ENCODE measurements at regions not wholly inside any gene's neighbourhood (a gene's known extent, or its start where the extent isn't known, plus 50 kb on each side); places are given as distances from the start of the nearest gene placed in this dataset.
"Not testable (repeated sequence)": the region's sequence is repeated elsewhere in the genome, so short reads cannot be mapped to it uniquely, and the experiment has no call there.

DNA sequence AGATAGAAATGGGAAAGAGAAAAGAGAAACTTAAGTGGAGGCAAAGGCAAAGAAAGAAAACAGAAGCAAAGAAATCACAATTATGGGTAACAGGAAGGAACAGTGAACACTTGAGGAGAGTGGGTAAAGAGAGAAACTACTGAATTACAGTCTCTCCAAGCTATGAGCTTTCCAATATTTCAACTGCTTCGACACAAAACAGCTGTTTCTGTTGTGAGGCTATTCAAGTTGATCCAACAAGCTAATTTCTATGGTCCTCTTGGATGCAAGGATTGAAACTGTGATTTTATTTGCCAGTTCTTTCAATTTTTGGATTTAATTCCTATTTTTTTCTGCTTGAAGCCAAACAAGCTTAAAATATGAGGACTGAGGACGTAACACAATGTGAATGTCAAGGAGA lies 80.5 kb upstream of the ADGRA3 start:
- H3K27me3 ChIP-seq (replicated peaks in 1 of 2; ENCODE audit: control insufficient read depth in 2 of 2, extremely low read depth in 1 of 2, insufficient read depth in 2 of 2, low read length in 1 of 2), result no peaks in the 10 kb centered on the region
- Mint-ChIP-seq H3K36me3 (no peaks in the 10 kb centered on the region), H3K9me3 (no peaks in the 10 kb centered on the region), H3K4me1 (no peaks in the 10 kb centered on the region), H3K27me3 (no peaks in the 10 kb centered on the region), H3K4me3 (no peak overlapping the region), H3K27ac (no peak overlapping the region)
- no peaks in the 10 kb centered on the region for H3K4me1 ChIP-seq (ENCODE audit: control insufficient read depth in 1 of 2, extremely low read depth in 1 of 2, insufficient read depth in 2 of 2, low read length in 2 of 2)
- no peak overlapping the region for H3K27ac ChIP-seq (ENCODE audit: low read length)
- H3K36me3 ChIP-seq (ENCODE audit: control insufficient read depth in 2 of 2, extremely low read depth in 1 of 2, insufficient read depth in 1 of 2, low read length in 1 of 2), result no peaks in the 10 kb centered on the region
- ChIA-PET POLR2A (no interaction called here), CTCF (no interaction called here)
- DNase-seq, result no peak
- ATAC-seq (replicated peaks in 1 of 4), result no peak
- 80% methylated on average over 1 of the region's 2 CpGs for WGBS (ENCODE audit: insufficient coverage)
- no peak overlapping the region for H3K4me3 ChIP-seq (ENCODE audit: control insufficient read depth in 1 of 2, extremely low read depth in 1 of 2, low read length in 1 of 2)
- no peaks in the 10 kb centered on the region for H3K9me3 ChIP-seq

DNA sequence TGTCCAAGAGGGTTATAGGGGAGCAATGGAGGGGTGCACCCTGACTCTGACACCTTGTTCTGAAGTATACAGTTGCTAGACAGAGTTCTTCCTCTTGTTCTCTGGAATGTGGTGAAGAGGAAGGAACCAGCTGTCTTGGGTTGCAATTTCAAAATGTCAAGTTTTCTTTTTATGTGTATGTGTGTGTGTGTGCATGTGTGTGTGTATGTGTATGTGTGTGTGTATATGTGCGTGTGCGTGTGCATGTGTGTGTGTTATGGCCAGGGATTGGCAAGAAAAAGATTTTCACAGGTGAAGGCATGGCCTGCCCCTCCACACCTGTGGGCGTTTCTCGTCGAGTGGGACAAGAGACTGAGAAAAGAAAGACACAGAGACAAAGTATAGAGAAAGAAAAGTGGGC lies 81.6 kb upstream of the ADGRA3 start:
- Histone ChIP-seq H3K27me3 (replicated peaks in 1 of 2; ENCODE audit: control insufficient read depth in 2 of 2, extremely low read depth in 1 of 2, insufficient read depth in 2 of 2, low read length in 1 of 2) (no peaks in the 10 kb centered on the region), H3K4me3 (ENCODE audit: control insufficient read depth in 1 of 2, extremely low read depth in 1 of 2, low read length in 1 of 2) (no peak overlapping the region), H3K9me3 (no peaks in the 10 kb centered on the region), H3K36me3 (ENCODE audit: control insufficient read depth in 2 of 2, extremely low read depth in 1 of 2, insufficient read depth in 1 of 2, low read length in 1 of 2) (no peaks in the 10 kb centered on the region), H3K27ac (ENCODE audit: low read length) (no peak overlapping the region), H3K4me1 (ENCODE audit: control insufficient read depth in 1 of 2, extremely low read depth in 1 of 2, insufficient read depth in 2 of 2, low read length in 2 of 2) (no peaks in the 10 kb centered on the region)
- DNase-seq (no peak), ATAC-seq (replicated peaks in 1 of 4) (no peak)
- H3K27ac Mint-ChIP-seq, result no peak overlapping the region
- POLR2A ChIA-PET, result no interaction called here
- CTCF ChIA-PET, result no interaction called here
- H3K36me3 Mint-ChIP-seq, result no peaks in the 10 kb centered on the region
- H3K4me3 Mint-ChIP-seq, result no peak overlapping the region
- no peaks in the 10 kb centered on the region for H3K9me3 Mint-ChIP-seq
- no peaks in the 10 kb centered on the region for H3K27me3 Mint-ChIP-seq
- H3K4me1 Mint-ChIP-seq, result no peaks in the 10 kb centered on the region
- 93% methylated on average over 2 of the region's 5 CpGs for WGBS (ENCODE audit: insufficient coverage)

GRCh38 chr4:22598113-22599047 lies 82.5 kb upstream of the ADGRA3 start:
- H3K36me3 Mint-ChIP-seq; POLR2A ChIA-PET; H3K27ac Mint-ChIP-seq; H3K9me3 Mint-ChIP-seq; ATAC-seq (replicated peaks in 1 of 4); H3K27me3 Mint-ChIP-seq; H3K4me3 ChIP-seq (ENCODE audit: control insufficient read depth in 1 of 2, extremely low read depth in 1 of 2, low read length in 1 of 2); DNase-seq; H3K27me3 ChIP-seq (replicated peaks in 1 of 2; ENCODE audit: control insufficient read depth in 2 of 2, extremely low read depth in 1 of 2, insufficient read depth in 2 of 2, low read length in 1 of 2); H3K27ac ChIP-seq (ENCODE audit: low read length); H3K9me3 ChIP-seq; CTCF ChIA-PET; H3K4me1 ChIP-seq (ENCODE audit: control insufficient read depth in 1 of 2, extremely low read depth in 1 of 2, insufficient read depth in 2 of 2, low read length in 2 of 2); H3K4me1 Mint-ChIP-seq; H3K4me3 Mint-ChIP-seq; H3K36me3 ChIP-seq (ENCODE audit: control insufficient read depth in 2 of 2, extremely low read depth in 1 of 2, insufficient read depth in 1 of 2, low read length in 1 of 2): not testable (repeated sequence)
- 91% methylated on average over 3 of the region's 8 CpGs for WGBS (ENCODE audit: insufficient coverage)

DNA sequence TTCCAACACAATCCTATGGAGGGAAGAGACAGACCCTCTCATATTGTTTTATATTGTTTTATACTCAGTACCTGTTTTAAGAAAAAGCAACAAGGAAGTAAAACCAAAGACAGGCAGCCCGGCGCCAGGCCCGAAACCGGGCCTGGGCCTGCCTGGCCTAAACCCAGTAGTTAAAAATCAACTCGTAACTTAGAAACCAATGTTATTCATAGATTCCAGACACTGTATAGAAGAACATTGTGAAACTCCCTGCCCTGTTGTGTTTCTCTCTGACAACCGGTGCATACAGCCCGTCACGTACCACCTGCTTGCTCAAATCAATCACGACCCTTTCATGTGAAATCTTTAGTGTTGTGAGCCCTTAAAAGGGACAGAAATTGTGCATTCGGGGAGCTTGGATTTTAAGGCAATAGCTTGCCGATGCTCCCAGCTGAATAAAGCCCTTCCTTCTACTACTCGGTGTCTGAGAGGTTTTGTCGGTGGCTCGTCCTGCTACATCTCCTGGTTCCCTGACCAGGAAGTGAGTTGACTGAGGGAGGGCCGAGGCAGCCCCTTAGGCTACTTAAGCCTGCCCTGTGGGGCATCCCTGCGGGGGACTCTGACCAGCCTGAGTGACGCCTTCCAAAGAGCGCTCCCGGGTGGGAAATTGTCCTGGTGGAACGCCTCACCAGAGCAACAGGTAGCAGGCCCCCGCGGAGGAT lies 83.5 kb upstream of the ADGRA3 start:
- H3K9me3 Mint-ChIP-seq; H3K27me3 ChIP-seq (replicated peaks in 1 of 2; ENCODE audit: control insufficient read depth in 2 of 2, extremely low read depth in 1 of 2, insufficient read depth in 2 of 2, low read length in 1 of 2); H3K36me3 Mint-ChIP-seq; ATAC-seq (replicated peaks in 1 of 4); DNase-seq; H3K4me3 ChIP-seq (ENCODE audit: control insufficient read depth in 1 of 2, extremely low read depth in 1 of 2, low read length in 1 of 2); H3K27ac ChIP-seq (ENCODE audit: low read length); H3K4me1 Mint-ChIP-seq; H3K36me3 ChIP-seq (ENCODE audit: control insufficient read depth in 2 of 2, extremely low read depth in 1 of 2, insufficient read depth in 1 of 2, low read length in 1 of 2); CTCF ChIA-PET; H3K9me3 ChIP-seq; H3K27me3 Mint-ChIP-seq; H3K27ac Mint-ChIP-seq; H3K4me3 Mint-ChIP-seq; POLR2A ChIA-PET; H3K4me1 ChIP-seq (ENCODE audit: control insufficient read depth in 1 of 2, extremely low read depth in 1 of 2, insufficient read depth in 2 of 2, low read length in 2 of 2): not testable (repeated sequence)
- 71% methylated on average over 6 of the region's 22 CpGs for WGBS (ENCODE audit: insufficient coverage)

GRCh38 chr4:22599929-22600432 lies 84.1 kb upstream of the ADGRA3 start:
- ATAC-seq (replicated peaks in 1 of 4), result not testable (repeated sequence)
- WGBS (ENCODE audit: insufficient coverage), result 80% methylated on average over 3 of the region's 8 CpGs

DNA sequence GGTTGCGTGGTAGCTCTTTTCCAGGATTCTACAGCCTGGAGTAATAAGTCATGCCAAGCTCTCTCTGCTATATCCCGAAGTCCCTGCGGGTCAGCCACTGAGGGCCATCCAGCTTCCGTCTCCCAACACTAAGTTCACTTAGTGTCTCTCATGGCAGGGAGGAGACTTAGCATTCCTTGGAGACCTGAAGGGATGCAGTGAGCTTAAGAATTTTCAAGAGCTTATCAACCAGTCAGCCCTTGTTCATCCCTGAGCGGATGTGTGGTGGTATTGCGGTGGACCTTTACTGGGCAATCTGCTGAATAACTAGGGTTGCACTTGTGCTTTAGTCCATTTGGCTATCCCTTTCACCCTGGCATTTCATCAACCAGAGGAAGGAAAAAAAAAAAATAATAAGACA lies 85.8 kb upstream of the ADGRA3 start:
- H3K4me3 ChIP-seq (ENCODE audit: control insufficient read depth in 1 of 2, extremely low read depth in 1 of 2, low read length in 1 of 2); H3K4me3 Mint-ChIP-seq; H3K4me1 ChIP-seq (ENCODE audit: control insufficient read depth in 1 of 2, extremely low read depth in 1 of 2, insufficient read depth in 2 of 2, low read length in 2 of 2); H3K27me3 ChIP-seq (replicated peaks in 1 of 2; ENCODE audit: control insufficient read depth in 2 of 2, extremely low read depth in 1 of 2, insufficient read depth in 2 of 2, low read length in 1 of 2); POLR2A ChIA-PET; ATAC-seq (replicated peaks in 1 of 4); H3K9me3 Mint-ChIP-seq; H3K27ac Mint-ChIP-seq; DNase-seq; H3K4me1 Mint-ChIP-seq; H3K27me3 Mint-ChIP-seq; H3K9me3 ChIP-seq; H3K36me3 Mint-ChIP-seq; H3K27ac ChIP-seq (ENCODE audit: low read length); H3K36me3 ChIP-seq (ENCODE audit: control insufficient read depth in 2 of 2, extremely low read depth in 1 of 2, insufficient read depth in 1 of 2, low read length in 1 of 2): not testable (repeated sequence)
- WGBS (ENCODE audit: insufficient coverage), result 92% methylated on average over 2 of the region's 6 CpGs
- CTCF ChIA-PET, result interaction anchor here in 1 of 2 donors (0.8 kb wide), 1 partner anchor 74 kb away, joined by 3 read pairs; no protein-coding TSS in a partner anchor

More at GRCh38 chr4:22599929-22600432, 84.1 kb upstream of the ADGRA3 start:
- H3K4me1 ChIP-seq (ENCODE audit: control insufficient read depth in 1 of 2, extremely low read depth in 1 of 2, insufficient read depth in 2 of 2, low read length in 2 of 2); H3K9me3 ChIP-seq; CTCF ChIA-PET; H3K27ac ChIP-seq (ENCODE audit: low read length); H3K27ac Mint-ChIP-seq; H3K36me3 Mint-ChIP-seq; H3K4me3 Mint-ChIP-seq; H3K36me3 ChIP-seq (ENCODE audit: control insufficient read depth in 2 of 2, extremely low read depth in 1 of 2, insufficient read depth in 1 of 2, low read length in 1 of 2); H3K4me1 Mint-ChIP-seq; DNase-seq; H3K27me3 Mint-ChIP-seq; H3K9me3 Mint-ChIP-seq; H3K27me3 ChIP-seq (replicated peaks in 1 of 2; ENCODE audit: control insufficient read depth in 2 of 2, extremely low read depth in 1 of 2, insufficient read depth in 2 of 2, low read length in 1 of 2); POLR2A ChIA-PET; H3K4me3 ChIP-seq (ENCODE audit: control insufficient read depth in 1 of 2, extremely low read depth in 1 of 2, low read length in 1 of 2): not testable (repeated sequence)
